B cell (primary cell): ENCODE measurements at regions not wholly inside any gene's neighbourhood (a gene's known extent, or its start where the extent isn't known, plus 50 kb on each side); places are given as distances from the start of the nearest gene placed in this dataset.

Experiments
- ATAC-seq: fragments of 200-7000 bp; cut with Tn5 transposase; one replicate; pipeline ENCODE4 v1.10.0; 2021; ENCODE audit warnings: low read depth, mild to moderate bottlenecking, moderate number of reproducible peaks, moderate library complexity
- CTCF ChIA-PET: fragments of 350-600 bp; sonication (Branson Sonifier 250); formaldehyde crosslinking; loops from one replicate; lab custom pipeline; 2021; ENCODE audit warnings: antibody characterized with exemption, inconsistent platforms; lab: Charles Lee
- POLR2A ChIA-PET: fragments of 350-600 bp; sonication (Branson Sonifier 250); formaldehyde crosslinking; loops from one replicate; lab custom pipeline; 2021; ENCODE audit warnings: antibody characterized with exemption; lab: Charles Lee
- DNase-seq: peaks from one replicate; pipeline ENCODE4 v3.0.0; 2013
- H2AFZ ChIP-seq: 2 replicates; pipeline ENCODE4 v1.6.1; 2012; ENCODE audit warnings: mild to moderate bottlenecking, low read depth, low read length; ENCODE audit not compliant: insufficient read depth, poor library complexity, severe bottlenecking
- H3K27ac ChIP-seq, 2 donors: 1 replicate in 1 of 2; 2 replicates in 1 of 2; pipeline ENCODE4 v1.5.1; 2012 to 2013; ENCODE audit warnings: low read length in 2 of 2, mild to moderate bottlenecking in 2 of 2, moderate library complexity in 1 of 2
- H3K27me3 ChIP-seq, 4 experiments: fragments of 200-600 bp in 1 of 4; sonication (generic) in 1 of 4; replicated peaks in 1 of 4; 1 replicate in 2 of 4; 2 replicates in 2 of 4; pipeline versions ENCODE4 v1.6.1 to v1.7.0; 2013 to 2016; ENCODE audit warnings: low read length in 3 of 4, mild to moderate bottlenecking in 2 of 4, mixed read lengths in 1 of 4, moderate library complexity in 1 of 4; ENCODE audit not compliant: insufficient read depth in 4 of 4, control insufficient read depth in 3 of 4; ENCODE audit errors: control extremely low read depth in 1 of 4
- H3K36me3 ChIP-seq, 2 experiments: replicated peaks in 1 of 2; 1 replicate in 1 of 2; 2 replicates in 1 of 2; pipeline versions ENCODE4 v1.6.1 to v1.7.1; 2013; ENCODE audit warnings: low read length in 1 of 2; ENCODE audit not compliant: insufficient read depth in 2 of 2, control insufficient read depth in 1 of 2; ENCODE audit errors: control extremely low read depth in 1 of 2, extremely low read depth in 1 of 2
- H3K4me1 ChIP-seq, 2 donors: fragments of 200-600 bp in 1 of 2; sonication (generic) in 1 of 2; 1 replicate in 1 of 2; 2 replicates in 1 of 2; pipeline versions ENCODE4 v1.5.1 to v1.6.1; 2013 to 2017; ENCODE audit warnings: low read length in 2 of 2; ENCODE audit not compliant: control insufficient read depth in 2 of 2, insufficient read depth in 2 of 2
- H3K4me2 ChIP-seq: replicated peaks from 2 replicates; pipeline ENCODE3; 2012; ENCODE audit warnings: mild to moderate bottlenecking, low read depth, low read length; ENCODE audit not compliant: poor library complexity, severe bottlenecking
- H3K4me3 ChIP-seq, 5 experiments: fragments of 200-600 bp in 1 of 5; sonication (generic) in 1 of 5; 1 replicate in 3 of 5; 2 replicates in 2 of 5; pipeline versions ENCODE4 v1.5.1 to v1.7.0; 2011 to 2016; ENCODE audit warnings: low read length in 4 of 5, mild to moderate bottlenecking in 4 of 5, low read depth in 2 of 5, control low read depth in 1 of 5, moderate library complexity in 1 of 5; ENCODE audit not compliant: insufficient read depth in 1 of 5; ENCODE audit errors: control extremely low read depth in 1 of 5, extremely low read depth in 1 of 5
- H3K79me2 ChIP-seq: fragments of 200-600 bp; sonication (generic); one replicate; pipeline ENCODE4 v1.6.0; 2016; ENCODE audit warnings: low read length; ENCODE audit not compliant: control insufficient read depth, insufficient read depth
- H3K9ac ChIP-seq: fragments of 200-600 bp; sonication (generic); 2 replicates; pipeline ENCODE4 v1.6.1; 2017; ENCODE audit warnings: mild to moderate bottlenecking, low read length, moderate library complexity
- H3K9me3 ChIP-seq, 3 donors: one replicate each; pipeline versions ENCODE4 v1.6.1 to v1.7.1; 2013; ENCODE audit warnings: low read length in 2 of 3; ENCODE audit not compliant: control insufficient read depth in 2 of 3, insufficient read depth in 1 of 3; ENCODE audit errors: control extremely low read depth in 1 of 3
- H4K20me1 ChIP-seq: 2 replicates; pipeline ENCODE4 v1.6.0; 2012; ENCODE audit warnings: mild to moderate bottlenecking, low read length; ENCODE audit not compliant: insufficient read depth, control insufficient read depth, poor library complexity, severe bottlenecking
- H3K27ac Mint-ChIP-seq: one replicate; pipeline ENCODE4 v1.8.0; 2021; ENCODE audit warnings: mixed read lengths
- H3K27me3 Mint-ChIP-seq: one replicate; pipeline ENCODE4 v1.8.0; 2021; ENCODE audit warnings: mixed read lengths
- H3K4me1 Mint-ChIP-seq: one replicate; pipeline ENCODE4 v1.8.0; 2021; ENCODE audit warnings: mixed read lengths
- H3K4me3 Mint-ChIP-seq: one replicate; pipeline ENCODE4 v1.8.0; 2021; ENCODE audit warnings: mixed read lengths
- H3K9me3 Mint-ChIP-seq: one replicate; pipeline ENCODE4 v1.8.0; 2022; ENCODE audit warnings: mixed read lengths; ENCODE audit not compliant: insufficient read depth
- EZH2 ChIP-seq: IDR thresholded peaks from 2 replicates; pipeline ENCODE4 v1.6.1; 2012; ENCODE audit warnings: borderline replicate concordance, low read depth, mild to moderate bottlenecking, moderate library complexity, low read length; ENCODE audit not compliant: insufficient read depth, poor library complexity, severe bottlenecking
- WGBS: methylation state at CpG from one replicate; pipeline ENCODE4 v1.1.5; 2013; ENCODE audit warnings: missing lambda C conversion rate; ENCODE audit not compliant: insufficient coverage; 5-methylcytosine and 5-hydroxymethylcytosine counted together
- intact Hi-C: fragments of 100-400 bp; cut with micrococcal nuclease; formaldehyde crosslinking; loops from one replicate; pipeline ENCODE4 v1.10.0; 2022
- TF ChIP-seq, protein P1 (sequence below): fragments of 200-600 bp; IDR thresholded peaks from one replicate; pipeline ENCODE4 v1.8.0; 2022; ENCODE audit warnings: antibody characterized with exemption, mild to moderate bottlenecking

DNA sequence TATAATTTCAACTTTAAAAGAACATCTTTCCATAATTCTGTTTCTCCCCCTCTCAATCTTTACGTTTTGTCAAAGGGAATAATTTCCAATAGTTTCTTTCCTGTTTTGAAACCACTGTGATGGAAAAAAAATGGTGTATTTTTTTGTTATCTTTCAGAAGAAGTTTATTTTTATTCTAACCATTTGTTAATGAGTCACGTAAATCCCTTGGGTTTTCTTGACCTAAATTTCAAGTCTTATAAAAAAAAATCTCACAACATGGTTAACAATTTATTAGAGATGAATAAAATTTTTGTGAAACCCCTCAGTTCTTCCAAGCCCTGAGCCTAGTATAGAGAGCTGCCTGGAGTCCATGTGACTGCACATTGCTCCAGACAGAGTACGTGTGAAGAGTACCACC, 106.1 kb upstream of the FBXL17 start:
- CTCF ChIA-PET, result no interaction called here

DNA sequence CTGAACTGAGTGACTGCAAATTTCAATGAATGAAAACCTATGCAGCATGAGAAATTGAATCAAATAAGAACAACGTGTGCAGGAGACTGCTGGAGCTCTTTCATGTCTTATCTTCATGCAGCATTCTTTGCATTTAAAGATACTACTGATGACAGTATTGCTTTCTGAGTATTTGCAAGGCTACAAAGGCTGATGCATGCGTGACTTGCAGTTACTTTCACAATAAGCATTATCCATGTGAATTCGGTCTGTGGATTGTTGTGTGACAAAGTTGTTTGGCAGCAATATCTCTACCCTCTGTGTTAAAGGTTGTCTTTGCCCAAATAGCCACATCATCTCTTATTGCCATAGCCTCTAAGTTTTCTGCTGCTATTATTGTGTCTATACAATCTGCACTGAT, 102.1 kb upstream of the FBXL17 start:
- intact Hi-C loops, result no loop called here

More for the DNA sequence above, 106.1 kb upstream of the FBXL17 start:
- 100% methylated on average over 1 of the region's 3 CpGs for WGBS
- Histone ChIP-seq H3K4me1 (no peaks in the 10 kb centered on the region), H3K27ac (no peak overlapping the region), H3K9me3 (peaks cover 0 to 2% (median 0%) of the 10 kb centered on the region in 3 donors), H3K4me3 (no peak overlapping the region), H2AFZ (no peak overlapping the region), H3K79me2 (no peaks in the 10 kb centered on the region), H3K36me3 (no peaks in the 10 kb centered on the region), H3K9ac (no peak overlapping the region), H3K4me2 (no peak overlapping the region), H3K27me3 (peaks cover 0 to 5% (median 1%) of the 10 kb centered on the region in 4 experiments), H4K20me1 (no peaks in the 10 kb centered on the region)
- peaks cover 6% of the 10 kb centered on the region for H3K9me3 Mint-ChIP-seq
- intact Hi-C loops, result no loop called here
- POLR2A ChIA-PET, result no interaction called here
- no peak for TF ChIP-seq EZH2
- TF ChIP-seq, protein P1, sequence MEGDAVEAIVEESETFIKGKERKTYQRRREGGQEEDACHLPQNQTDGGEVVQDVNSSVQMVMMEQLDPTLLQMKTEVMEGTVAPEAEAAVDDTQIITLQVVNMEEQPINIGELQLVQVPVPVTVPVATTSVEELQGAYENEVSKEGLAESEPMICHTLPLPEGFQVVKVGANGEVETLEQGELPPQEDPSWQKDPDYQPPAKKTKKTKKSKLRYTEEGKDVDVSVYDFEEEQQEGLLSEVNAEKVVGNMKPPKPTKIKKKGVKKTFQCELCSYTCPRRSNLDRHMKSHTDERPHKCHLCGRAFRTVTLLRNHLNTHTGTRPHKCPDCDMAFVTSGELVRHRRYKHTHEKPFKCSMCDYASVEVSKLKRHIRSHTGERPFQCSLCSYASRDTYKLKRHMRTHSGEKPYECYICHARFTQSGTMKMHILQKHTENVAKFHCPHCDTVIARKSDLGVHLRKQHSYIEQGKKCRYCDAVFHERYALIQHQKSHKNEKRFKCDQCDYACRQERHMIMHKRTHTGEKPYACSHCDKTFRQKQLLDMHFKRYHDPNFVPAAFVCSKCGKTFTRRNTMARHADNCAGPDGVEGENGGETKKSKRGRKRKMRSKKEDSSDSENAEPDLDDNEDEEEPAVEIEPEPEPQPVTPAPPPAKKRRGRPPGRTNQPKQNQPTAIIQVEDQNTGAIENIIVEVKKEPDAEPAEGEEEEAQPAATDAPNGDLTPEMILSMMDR, result no peak
- no peaks in the 10 kb centered on the region for H3K4me1 Mint-ChIP-seq
- no peak overlapping the region for H3K4me3 Mint-ChIP-seq
- H3K27ac Mint-ChIP-seq, result no peak overlapping the region
- no peak for ATAC-seq
- DNase-seq, result no peak
- H3K27me3 Mint-ChIP-seq, result peaks cover 19% of the 10 kb centered on the region

More for the DNA sequence above, 102.1 kb upstream of the FBXL17 start:
- Mint-ChIP-seq H3K27ac (no peak overlapping the region), H3K27me3 (peaks cover 24% of the 10 kb centered on the region), H3K4me1 (peaks cover 3% of the 10 kb centered on the region), H3K4me3 (no peak overlapping the region), H3K9me3 (peaks cover 3% of the 10 kb centered on the region)
- Histone ChIP-seq H3K79me2 (no peaks in the 10 kb centered on the region), H3K4me1 (no peaks in the 10 kb centered on the region), H3K9me3 (no peaks in the 10 kb centered on the region), H3K4me2 (no peak overlapping the region), H3K27ac (no peak overlapping the region), H3K27me3 (peaks cover 0 to 5% (median 1%) of the 10 kb centered on the region in 4 experiments), H3K36me3 (no peaks in the 10 kb centered on the region), H3K9ac (no peak overlapping the region), H4K20me1 (no peaks in the 10 kb centered on the region), H2AFZ (no peak overlapping the region), H3K4me3 (no peak overlapping the region)
- DNase-seq (no peak), ATAC-seq (no peak)
- CTCF ChIA-PET, result no interaction called here
- TF ChIP-seq, protein P1, result no peak
- TF ChIP-seq EZH2, result no peak
- WGBS, result 71% methylated on average over 1 of the region's 3 CpGs
- POLR2A ChIA-PET, result no interaction called here
